Breast epithelium (tissue), 3 donors: ENCODE measurements at regions not wholly inside any gene's neighbourhood (a gene's known extent, or its start where the extent isn't known, plus 50 kb on each side); places are given as distances from the start of the nearest gene placed in this dataset.

ENCODE experiments used
- CTCF ChIP-seq, 3 donors: fragments of 450-650 bp; IDR thresholded peaks; one replicate each; pipeline ENCODE4 v1.5.1; 2016 to 2017; ENCODE audit warnings: antibody characterized with exemption in 3 of 3, mild to moderate bottlenecking in 3 of 3, moderate library complexity in 3 of 3
- POLR2A ChIP-seq: fragments of 450-650 bp; IDR thresholded peaks from one replicate; pipeline ENCODE4 v1.6.1; 2016; ENCODE audit warnings: antibody characterized with exemption, mild to moderate bottlenecking, moderate library complexity

DNA sequence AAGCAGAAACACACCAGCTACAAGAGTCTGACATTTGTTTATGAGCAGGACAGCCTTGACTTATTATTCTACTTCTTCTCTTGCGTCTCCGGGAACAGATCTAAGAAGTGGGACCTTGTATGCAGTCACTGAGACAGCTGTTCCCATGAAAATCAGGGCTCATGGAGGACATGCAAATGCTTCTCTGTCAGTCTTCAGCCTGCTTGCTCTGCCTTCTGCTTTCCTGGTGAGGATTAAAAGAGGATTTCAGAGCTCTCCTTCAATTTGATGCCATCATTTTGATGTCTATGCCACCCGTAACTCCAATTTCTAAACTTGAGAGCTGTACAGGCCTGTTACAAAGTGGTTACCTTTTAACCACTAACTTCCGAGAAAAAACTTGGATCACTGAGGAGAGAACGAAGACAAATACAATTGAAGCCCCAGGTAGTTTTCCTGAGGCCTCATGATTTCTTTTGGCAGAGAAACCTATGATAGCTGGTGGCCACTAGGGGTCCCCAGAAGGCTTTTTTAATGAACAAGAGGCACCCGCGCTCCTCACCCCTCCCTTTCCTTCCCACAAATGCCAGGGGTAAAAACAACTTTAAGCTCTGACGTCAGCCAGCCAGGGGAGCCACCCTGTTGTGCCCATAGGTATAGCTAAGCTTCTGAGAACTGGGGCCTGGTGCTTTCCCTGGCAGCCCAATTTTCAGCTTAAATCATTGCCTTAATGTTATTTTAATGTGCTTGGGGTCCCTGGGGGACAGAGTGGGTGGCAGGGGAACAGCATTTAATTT lies 97.0 kb downstream of the DDIT4L start:
- TF ChIP-seq CTCF (IDR thresholded peaks at IDR 0.05) (peak; percentile 61 to 79 (median 67)), POLR2A (no peak)
